Breast epithelium (tissue), 3 donors: ENCODE measurements at regions not wholly inside any gene's neighbourhood (a gene's known extent, or its start where the extent isn't known, plus 50 kb on each side); places are given as distances from the start of the nearest gene placed in this dataset.

Experiments used
- POLR2AphosphoS5 ChIP-seq, 3 donors: sonication (generic); formaldehyde crosslinking; IDR thresholded peaks; one replicate each; pipeline ENCODE4 v1.6.1; 2017; ENCODE audit warnings: antibody characterized with exemption in 3 of 3
- TF ChIP-seq, protein P1 (sequence below), 3 donors: fragments of 450-650 bp; IDR thresholded peaks; one replicate each; pipeline ENCODE4 v1.5.1; 2016 to 2017; ENCODE audit warnings: antibody characterized with exemption in 3 of 3, mild to moderate bottlenecking in 3 of 3, moderate library complexity in 3 of 3

DNA sequence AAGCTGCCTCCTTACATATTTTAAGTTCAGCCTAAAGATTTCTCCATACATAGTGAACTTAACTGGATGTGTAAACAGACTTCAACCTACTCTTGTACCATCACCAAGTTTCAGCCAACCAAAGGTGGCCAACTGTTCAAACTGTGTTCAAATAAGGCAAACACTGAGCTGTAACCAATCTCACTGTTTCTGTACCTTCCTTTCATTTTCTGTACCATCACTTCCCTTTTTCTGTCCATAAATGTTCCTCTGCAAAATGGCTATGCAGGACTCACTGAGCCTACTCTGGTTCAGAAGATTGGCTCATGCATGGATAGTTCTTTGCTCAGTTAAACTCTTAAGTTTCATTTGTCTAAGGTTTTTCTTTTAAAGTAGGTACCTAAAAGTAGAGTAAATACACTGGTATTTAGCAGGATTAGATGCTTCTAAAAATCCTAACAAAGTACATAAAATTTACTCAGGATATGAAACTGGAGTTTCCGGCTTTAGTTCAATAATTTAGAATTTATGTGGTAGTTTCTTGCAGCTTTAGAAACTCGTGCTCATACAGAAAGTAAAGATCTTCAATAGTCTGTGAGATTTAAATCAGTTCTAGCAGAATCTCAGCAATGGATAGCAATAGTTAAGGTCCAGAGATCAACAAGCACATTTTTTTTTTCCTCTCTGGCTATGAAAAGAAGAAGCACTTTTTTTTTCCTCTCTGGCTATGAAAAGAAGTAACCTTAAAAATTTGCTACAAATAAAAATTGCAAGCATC, 282.0 kb upstream of the PPFIA2 start:
- TF ChIP-seq POLR2AphosphoS5 (IDR thresholded peaks at IDR 0.05), result no peak
- TF ChIP-seq, protein P1, sequence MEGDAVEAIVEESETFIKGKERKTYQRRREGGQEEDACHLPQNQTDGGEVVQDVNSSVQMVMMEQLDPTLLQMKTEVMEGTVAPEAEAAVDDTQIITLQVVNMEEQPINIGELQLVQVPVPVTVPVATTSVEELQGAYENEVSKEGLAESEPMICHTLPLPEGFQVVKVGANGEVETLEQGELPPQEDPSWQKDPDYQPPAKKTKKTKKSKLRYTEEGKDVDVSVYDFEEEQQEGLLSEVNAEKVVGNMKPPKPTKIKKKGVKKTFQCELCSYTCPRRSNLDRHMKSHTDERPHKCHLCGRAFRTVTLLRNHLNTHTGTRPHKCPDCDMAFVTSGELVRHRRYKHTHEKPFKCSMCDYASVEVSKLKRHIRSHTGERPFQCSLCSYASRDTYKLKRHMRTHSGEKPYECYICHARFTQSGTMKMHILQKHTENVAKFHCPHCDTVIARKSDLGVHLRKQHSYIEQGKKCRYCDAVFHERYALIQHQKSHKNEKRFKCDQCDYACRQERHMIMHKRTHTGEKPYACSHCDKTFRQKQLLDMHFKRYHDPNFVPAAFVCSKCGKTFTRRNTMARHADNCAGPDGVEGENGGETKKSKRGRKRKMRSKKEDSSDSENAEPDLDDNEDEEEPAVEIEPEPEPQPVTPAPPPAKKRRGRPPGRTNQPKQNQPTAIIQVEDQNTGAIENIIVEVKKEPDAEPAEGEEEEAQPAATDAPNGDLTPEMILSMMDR (IDR thresholded peaks at IDR 0.05), result no peak
